Neuronal stem cell (in vitro differentiated cells): ENCODE measurements at regions not wholly inside any gene's neighbourhood (a gene's known extent, or its start where the extent isn't known, plus 50 kb on each side); places are given as distances from the start of the nearest gene placed in this dataset.

Experiments used
- DNase-seq: peaks from one replicate; pipeline ENCODE4 v3.0.0-alpha.2; 2013; ENCODE audit warnings: low spot score
- H2AFZ ChIP-seq: one replicate; pipeline ENCODE4 v1.6.1; 2013; ENCODE audit warnings: mild to moderate bottlenecking, low read length, inconsistent platforms
- H2AK5ac ChIP-seq: 2 replicates; pipeline ENCODE4 v1.6.1; 2013; ENCODE audit warnings: low read depth, mild to moderate bottlenecking, inconsistent platforms, low read length, moderate library complexity, mixed read lengths
- H2BK120ac ChIP-seq: 2 replicates; pipeline ENCODE4 v1.6.1; 2013; ENCODE audit warnings: low read depth, mild to moderate bottlenecking, inconsistent platforms, low read length, moderate library complexity, mixed read lengths
- H2BK12ac ChIP-seq: one replicate; pipeline ENCODE4 v1.6.1; 2013; ENCODE audit warnings: low read length, inconsistent platforms
- H2BK15ac ChIP-seq: 2 replicates; pipeline ENCODE4 v1.6.1; 2013; ENCODE audit warnings: mild to moderate bottlenecking, low read length, inconsistent platforms, mixed read lengths
- H2BK5ac ChIP-seq: one replicate; pipeline ENCODE4 v1.6.1; 2013; ENCODE audit warnings: inconsistent platforms, mild to moderate bottlenecking, low read length, moderate library complexity
- H3K14ac ChIP-seq: one replicate; pipeline ENCODE4 v1.6.1; 2013; ENCODE audit warnings: low read length, inconsistent platforms
- H3K18ac ChIP-seq: 2 replicates; pipeline ENCODE4 v1.6.1; 2013; ENCODE audit warnings: low read length, inconsistent platforms
- H3K23ac ChIP-seq: 2 replicates; pipeline ENCODE4 v1.6.1; 2013; ENCODE audit warnings: low read depth, mild to moderate bottlenecking, mixed read lengths, low read length, inconsistent platforms; ENCODE audit not compliant: poor library complexity
- H3K27ac ChIP-seq: replicated peaks from 3 replicates; pipeline ENCODE4 v1.5.1; 2013; ENCODE audit warnings: low read length, inconsistent platforms
- H3K27me3 ChIP-seq, 3 experiments: 2 replicates each; pipeline ENCODE4 v1.6.1; 2013; ENCODE audit warnings: low read length in 3 of 3, mild to moderate bottlenecking in 2 of 3, inconsistent platforms in 1 of 3, low read depth in 1 of 3, mixed read lengths in 1 of 3, moderate library complexity in 1 of 3; ENCODE audit not compliant: control insufficient read depth in 3 of 3, insufficient read depth in 3 of 3
- H3K36me3 ChIP-seq, 2 donors: replicated peaks in 1 of 2; 2 replicates each; pipeline ENCODE4 v1.6.1; 2013; ENCODE audit warnings: low read length in 2 of 2; ENCODE audit not compliant: control insufficient read depth in 2 of 2, insufficient read depth in 2 of 2
- H3K4ac ChIP-seq: 2 replicates; pipeline ENCODE4 v1.6.1; 2013; ENCODE audit warnings: inconsistent platforms, mild to moderate bottlenecking, low read length, moderate library complexity
- H3K4me1 ChIP-seq, 2 donors: 1 replicate in 1 of 2; 2 replicates in 1 of 2; pipeline ENCODE4 v1.6.1; 2013; ENCODE audit warnings: low read length in 2 of 2, low read depth in 1 of 2; ENCODE audit not compliant: control insufficient read depth in 2 of 2, insufficient read depth in 1 of 2
- H3K4me2 ChIP-seq: one replicate; pipeline ENCODE4 v1.6.1; 2013; ENCODE audit warnings: mild to moderate bottlenecking, low read length, inconsistent platforms; ENCODE audit not compliant: insufficient read depth, poor library complexity, severe bottlenecking
- H3K4me3 ChIP-seq, 2 donors: 2 replicates each; pipeline ENCODE4 v1.5.1; 2013; ENCODE audit warnings: low read length in 2 of 2, mild to moderate bottlenecking in 2 of 2, inconsistent platforms in 1 of 2, moderate library complexity in 1 of 2
- H3K79me1 ChIP-seq: one replicate; pipeline ENCODE4 v1.6.1; 2013; ENCODE audit warnings: low read depth, mild to moderate bottlenecking, inconsistent platforms, low read length, moderate library complexity
- H3K9ac ChIP-seq: one replicate; pipeline ENCODE4 v1.6.1; 2013; ENCODE audit warnings: mild to moderate bottlenecking, low read depth, low read length, inconsistent platforms; ENCODE audit not compliant: poor library complexity
- H3K9me3 ChIP-seq, 2 donors: replicated peaks in 1 of 2; 2 replicates each; pipeline versions ENCODE3 to v1.6.1; 2013; ENCODE audit warnings: low read length in 2 of 2, mild to moderate bottlenecking in 2 of 2, inconsistent platforms in 1 of 2, low read depth in 1 of 2, mixed read lengths in 1 of 2, moderate library complexity in 1 of 2; ENCODE audit not compliant: control insufficient read depth in 2 of 2, insufficient read depth in 1 of 2
- H4K8ac ChIP-seq: one replicate; pipeline ENCODE4 v1.6.1; 2013; ENCODE audit warnings: low read depth, mild to moderate bottlenecking, inconsistent platforms, low read length, moderate library complexity
- H4K91ac ChIP-seq: one replicate; pipeline ENCODE4 v1.6.1; 2013; ENCODE audit warnings: low read length, low read depth, mild to moderate bottlenecking, inconsistent platforms; ENCODE audit not compliant: poor library complexity
- WGBS, 2 donors: extraction: QIAGEN DNeasy Blood & Tissue Kit; methylation state at CpG; one replicate each; pipeline ENCODE4 v1.1.7; 2013; ENCODE audit warnings: missing lambda C conversion rate in 2 of 2, mixed read lengths in 1 of 2; ENCODE audit not compliant: insufficient read length in 2 of 2, insufficient replicate concordance in 1 of 2; ENCODE audit errors: extremely low coverage in 2 of 2; 5-methylcytosine and 5-hydroxymethylcytosine counted together

DNA sequence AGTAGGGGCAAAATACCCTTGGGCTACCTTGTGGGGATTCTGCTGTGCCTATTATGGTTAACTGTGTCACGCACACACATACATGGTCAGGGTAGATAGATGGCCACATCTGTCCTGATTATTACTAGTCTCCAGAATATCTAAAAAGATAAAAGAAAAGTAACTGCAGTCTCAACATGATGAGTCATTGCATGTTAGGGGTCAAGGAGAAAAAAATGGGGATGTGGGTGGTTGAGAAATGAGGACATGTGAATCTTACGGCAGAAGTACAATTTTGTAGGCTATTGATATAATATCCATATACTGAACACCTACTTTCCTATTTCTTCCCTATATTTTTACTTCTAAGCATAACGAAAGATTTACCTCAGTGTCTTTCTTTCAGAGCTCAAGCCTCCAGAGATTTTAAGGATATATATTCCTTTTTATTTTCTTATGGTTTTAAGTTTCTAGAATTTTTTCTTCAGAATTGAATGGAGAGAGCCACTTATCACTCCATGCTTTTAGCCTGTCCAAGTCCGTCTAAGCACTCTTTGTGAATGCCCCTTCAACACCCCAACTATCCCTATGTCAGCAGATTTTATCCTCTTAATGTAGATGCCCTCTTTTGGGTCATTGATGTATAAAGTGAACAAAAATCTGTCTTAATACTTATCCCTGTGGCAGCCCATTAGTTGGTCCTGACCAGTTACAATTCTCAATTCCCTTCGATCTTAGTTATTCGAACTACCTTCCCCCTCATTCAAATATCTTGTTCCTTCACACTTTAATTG lies 642.2 kb downstream of the IQCM start:
- Histone ChIP-seq H3K4me1 (no peaks in the 10 kb centered on the region), H3K79me1 (no peaks in the 10 kb centered on the region), H2BK5ac (no peak overlapping the region), H2BK12ac (no peak overlapping the region), H4K8ac (no peak overlapping the region), H3K4me3 (no peak overlapping the region), H2BK15ac (no peak overlapping the region), H4K91ac (no peak overlapping the region), H2AK5ac (no peak overlapping the region), H3K14ac (no peak overlapping the region), H3K36me3 (no peaks in the 10 kb centered on the region), H3K4ac (no peak overlapping the region), H3K27ac (no peak overlapping the region), H3K27me3 (no peaks in the 10 kb centered on the region), H3K18ac (no peak overlapping the region), H3K9ac (no peak overlapping the region), H2AFZ (no peak overlapping the region), H3K4me2 (no peak overlapping the region), H3K23ac (no peak overlapping the region), H3K9me3 (no peaks in the 10 kb centered on the region), H2BK120ac (no peak overlapping the region)
- no peak for DNase-seq
- WGBS, 2 donors, result 100% methylated on average over 1 of the region's 6 CpGs; no CpG with 5 or more reads in 1 of the 2 donors

- WGBS, 2 donors, result no CpG with 5 or more reads among the region's 2 CpGs
- Histone ChIP-seq H2BK5ac (no peak overlapping the region), H2BK15ac (no peak overlapping the region), H2AFZ (no peak overlapping the region), H4K8ac (no peak overlapping the region), H3K4me3 (no peak overlapping the region), H3K9me3 (no peaks in the 10 kb centered on the region), H2AK5ac (no peak overlapping the region), H3K14ac (no peak overlapping the region), H3K23ac (no peak overlapping the region), H3K4me1 (peaks cover 6 to 7% of the 10 kb centered on the region in 2 donors), H3K9ac (no peak overlapping the region), H2BK120ac (no peak overlapping the region), H2BK12ac (no peak overlapping the region), H3K27ac (no peak overlapping the region), H3K27me3 (no peaks in the 10 kb centered on the region), H4K91ac (no peak overlapping the region), H3K4ac (no peak overlapping the region), H3K4me2 (no peak overlapping the region), H3K18ac (no peak overlapping the region), H3K79me1 (no peaks in the 10 kb centered on the region), H3K36me3 (no peaks in the 10 kb centered on the region)
- DNase-seq, result no peak
These were observed 647.0 kb downstream of the IQCM start for GRCh38 chr4:149168645-149169044.

DNA sequence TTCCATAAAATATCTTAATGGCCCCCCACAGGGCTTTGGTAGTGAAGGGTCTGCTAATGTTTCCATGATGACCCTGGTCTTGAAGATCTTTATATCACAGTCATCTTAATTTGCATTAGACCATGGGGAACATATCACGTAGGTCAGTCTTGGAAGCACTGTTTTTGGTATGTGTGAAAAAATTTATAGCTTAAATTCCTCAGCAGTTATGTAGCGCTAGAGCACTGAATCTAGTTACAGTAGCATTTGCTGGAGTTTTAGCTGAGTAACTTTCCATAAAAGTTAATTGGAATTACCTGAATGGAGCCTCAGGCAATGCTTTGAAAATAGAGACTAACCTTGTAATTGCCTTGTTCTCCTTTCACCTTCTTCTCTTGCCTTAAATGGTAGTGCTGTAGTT lies 648.8 kb downstream of the IQCM start:
- H3K23ac ChIP-seq, result no peak overlapping the region

DNA sequence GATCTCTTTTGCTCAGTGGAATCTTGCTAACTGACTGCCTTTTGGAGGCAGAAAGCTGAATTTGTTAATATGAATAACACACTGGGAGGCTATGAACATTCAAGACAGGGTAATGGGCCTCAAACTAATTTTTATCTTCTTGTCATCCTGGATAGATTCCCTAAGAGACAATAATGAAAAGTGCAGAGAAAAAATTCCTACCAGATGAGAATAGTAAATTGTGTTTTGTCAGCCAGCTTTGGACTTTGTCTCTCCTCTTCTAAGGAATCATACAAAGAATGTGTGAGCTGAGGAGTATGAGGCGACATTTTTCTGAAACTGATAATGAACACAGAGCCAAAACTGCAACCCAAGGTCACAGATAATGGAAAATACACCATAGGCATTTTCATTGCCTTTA lies 649.3 kb downstream of the IQCM start:
- Histone ChIP-seq H2BK120ac (no peak overlapping the region), H2AFZ (no peak overlapping the region), H3K4me1 (peaks cover 6 to 11% of the 10 kb centered on the region in 2 donors), H3K36me3 (no peaks in the 10 kb centered on the region), H3K27me3 (no peaks in the 10 kb centered on the region), H3K23ac (no peak overlapping the region), H3K27ac (no peak overlapping the region), H3K18ac (no peak overlapping the region), H3K14ac (no peak overlapping the region), H3K4me3 (no peak overlapping the region), H2BK5ac (no peak overlapping the region), H2AK5ac (no peak overlapping the region), H3K79me1 (no peaks in the 10 kb centered on the region), H3K4ac (no peak overlapping the region), H4K91ac (no peak overlapping the region), H4K8ac (no peak overlapping the region), H2BK15ac (no peak overlapping the region), H3K9ac (no peak overlapping the region), H3K4me2 (no peak overlapping the region), H3K9me3 (no peaks in the 10 kb centered on the region), H2BK12ac (no peak overlapping the region)
- no CpG with 5 or more reads among the region's 1 CpG for WGBS, 2 donors
- no peak for DNase-seq

More for the DNA sequence above, 648.8 kb downstream of the IQCM start:
- H2BK120ac ChIP-seq, result no peak overlapping the region
- H2BK5ac ChIP-seq, result no peak overlapping the region
- H3K9ac ChIP-seq, result no peak overlapping the region
- no peak overlapping the region for H2BK12ac ChIP-seq
- DNase-seq, result no peak
- no peaks in the 10 kb centered on the region for H3K9me3 ChIP-seq
- no peak overlapping the region for H3K14ac ChIP-seq
- no peak overlapping the region for H2AK5ac ChIP-seq
- no peak overlapping the region for H3K4me2 ChIP-seq
- H3K4me3 ChIP-seq, result no peak overlapping the region
- no peak overlapping the region for H2AFZ ChIP-seq
- H3K4ac ChIP-seq, result no peak overlapping the region
- no peak overlapping the region for H4K8ac ChIP-seq
- no peaks in the 10 kb centered on the region for H3K27me3 ChIP-seq
- WGBS, 2 donors, result no CpG with 5 or more reads among the region's 2 CpGs
- no peak overlapping the region for H3K18ac ChIP-seq
- peaks cover 6 to 11% of the 10 kb centered on the region in 2 donors for H3K4me1 ChIP-seq
- no peak overlapping the region for H3K27ac ChIP-seq
- H4K91ac ChIP-seq, result no peak overlapping the region
- no peaks in the 10 kb centered on the region for H3K79me1 ChIP-seq
- no peak overlapping the region for H2BK15ac ChIP-seq
- H3K36me3 ChIP-seq, result no peaks in the 10 kb centered on the region
